ENCODE measurements at regions not wholly inside any gene's neighbourhood (a gene's known extent, or its start where the extent isn't known, plus 50 kb on each side); places are given as distances from the start of the nearest gene placed in this dataset.

- TF ChIP-seq POLR2A (IDR thresholded peaks at IDR 0.05; ENCODE audit: borderline replicate concordance, extremely low read depth, insufficient read depth, insufficient read length) (no peak), ZFX (IDR thresholded peaks at IDR 0.05) (no peak), REST (IDR thresholded peaks at IDR 0.05; ENCODE audit: low read depth) (no peak), CTCF (IDR thresholded peaks at IDR 0.05 in 2 of 3, conservative IDR thresholded peaks at IDR 0.05 in 1 of 3; ENCODE audit: borderline replicate concordance in 1 of 3, insufficient read depth in 1 of 3, low read depth in 2 of 3, low read length in 2 of 3) (no peak), POLR2AphosphoS5 (IDR thresholded peaks at IDR 0.05; ENCODE audit: low read depth, low read length) (no peak), EZH2 (IDR thresholded peaks at IDR 0.05) (no peak), SP1 (IDR thresholded peaks at IDR 0.05; ENCODE audit: low read depth) (no peak), TCF7L2 (IDR thresholded peaks at IDR 0.05; ENCODE audit: borderline replicate concordance, extremely low read depth, insufficient read depth, insufficient read length) (no peak), SRF (IDR thresholded peaks at IDR 0.05; ENCODE audit: low read depth) (no peak), CEBPB (IDR thresholded peaks at IDR 0.05; ENCODE audit: low read depth) (no peak), RAD21 (IDR thresholded peaks at IDR 0.05; ENCODE audit: low read depth) (no peak), SIN3A (IDR thresholded peaks at IDR 0.05; ENCODE audit: low read depth) (no peak)
Observed at GRCh38 chr11:69242266-69242920, 51.6 kb upstream of the MYEOV start.
